ENCODE measurements at regions not wholly inside any gene's neighbourhood (a gene's known extent, or its start where the extent isn't known, plus 50 kb on each side); places are given as distances from the start of the nearest gene placed in this dataset.

DNA sequence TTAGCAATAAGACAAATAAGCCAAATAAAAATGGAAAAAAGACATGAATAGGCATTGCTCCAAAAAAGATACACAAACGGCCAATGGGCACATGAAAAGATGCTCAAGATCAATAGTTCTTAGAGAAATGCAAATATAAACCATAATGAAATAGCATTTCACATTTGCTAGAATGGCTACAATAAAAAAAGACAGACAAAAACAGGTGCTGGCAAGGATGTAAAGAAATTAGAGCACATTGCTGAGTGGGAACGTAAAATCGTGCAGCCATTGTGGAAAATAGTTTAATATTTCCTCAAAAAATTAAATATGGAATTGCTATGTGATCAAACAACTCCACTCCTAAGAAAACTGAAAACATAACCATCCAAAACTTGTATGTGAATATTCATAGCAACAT is 160.0 kb upstream of the SPATS2L start:
- Histone ChIP-seq H3K9me3 (peaks cover 3% of the 10 kb centered on the region; the same call in 1 of the 2 replicates), H3K36me3 (replicated peaks) (no peaks in the 10 kb centered on the region), H3K4me1 (no peaks in the 10 kb centered on the region), H3K27me3 (ENCODE audit: low read depth) (no peaks in the 10 kb centered on the region), H3K4me3 (no peak overlapping the region)
- in situ Hi-C loops (cut with MboI; ENCODE audit: low sequenced_read_pairs) = no loop called here
- no peak for DNase-seq (ENCODE audit: low spot score in 2 of 2)

DNA sequence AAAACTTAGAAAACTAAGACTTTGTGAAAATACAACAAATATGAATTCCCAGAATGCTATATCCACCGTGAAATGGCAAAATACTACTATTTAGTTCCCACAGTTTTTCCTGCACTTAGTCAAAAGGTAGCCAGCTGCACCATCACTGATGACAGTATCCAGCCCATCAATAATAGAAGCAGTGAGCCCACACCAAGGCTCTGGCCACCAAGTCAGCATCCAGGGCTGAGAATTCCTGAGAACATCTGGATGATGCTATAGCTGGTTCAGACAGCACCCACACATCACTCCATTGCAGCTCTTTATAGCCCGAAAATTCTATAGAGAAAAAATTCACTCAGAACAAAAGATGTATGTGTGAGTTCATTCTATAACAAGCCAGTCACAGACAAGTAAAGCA is 159.1 kb upstream of the SPATS2L start:
- H3K4me1 ChIP-seq = no peaks in the 10 kb centered on the region
- peaks cover 3% of the 10 kb centered on the region; the same call in 1 of the 2 replicates for H3K9me3 ChIP-seq
- no peak overlapping the region for H3K4me3 ChIP-seq
- H3K36me3 ChIP-seq (replicated peaks) = no peaks in the 10 kb centered on the region
- no peak for DNase-seq (ENCODE audit: low spot score in 2 of 2)
- in situ Hi-C loops (cut with MboI; ENCODE audit: low sequenced_read_pairs) = no loop called here
- H3K27me3 ChIP-seq (ENCODE audit: low read depth) = no peaks in the 10 kb centered on the region

DNA sequence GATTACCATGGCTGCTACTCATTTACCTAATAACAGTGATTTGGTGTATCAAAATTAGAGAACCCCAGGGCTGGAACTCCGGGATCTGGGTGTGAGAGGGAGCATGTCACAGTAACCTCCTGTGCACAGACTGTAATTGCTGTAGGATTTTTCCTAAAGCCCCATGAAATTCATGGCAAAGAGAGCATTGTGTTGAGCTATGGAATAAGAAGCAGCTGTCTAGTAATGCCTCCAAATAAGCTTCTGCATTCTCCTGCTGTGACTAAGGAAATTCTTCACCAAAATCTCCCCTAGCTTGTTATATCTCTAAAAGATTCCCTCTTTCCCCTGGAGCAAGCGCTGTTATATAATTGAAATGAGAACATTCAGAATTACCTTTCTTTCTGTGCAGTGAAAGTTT is 158.1 kb upstream of the SPATS2L start:
- Histone ChIP-seq H3K27me3 (ENCODE audit: low read depth) (no peaks in the 10 kb centered on the region), H3K36me3 (replicated peaks) (no peaks in the 10 kb centered on the region), H3K4me1 (no peaks in the 10 kb centered on the region), H3K4me3 (no peak overlapping the region), H3K9me3 (peaks cover 3% of the 10 kb centered on the region; the same call in 1 of the 2 replicates)
- in situ Hi-C loops (cut with MboI; ENCODE audit: low sequenced_read_pairs) = no loop called here
- no peak for DNase-seq (ENCODE audit: low spot score in 2 of 2)

DNA sequence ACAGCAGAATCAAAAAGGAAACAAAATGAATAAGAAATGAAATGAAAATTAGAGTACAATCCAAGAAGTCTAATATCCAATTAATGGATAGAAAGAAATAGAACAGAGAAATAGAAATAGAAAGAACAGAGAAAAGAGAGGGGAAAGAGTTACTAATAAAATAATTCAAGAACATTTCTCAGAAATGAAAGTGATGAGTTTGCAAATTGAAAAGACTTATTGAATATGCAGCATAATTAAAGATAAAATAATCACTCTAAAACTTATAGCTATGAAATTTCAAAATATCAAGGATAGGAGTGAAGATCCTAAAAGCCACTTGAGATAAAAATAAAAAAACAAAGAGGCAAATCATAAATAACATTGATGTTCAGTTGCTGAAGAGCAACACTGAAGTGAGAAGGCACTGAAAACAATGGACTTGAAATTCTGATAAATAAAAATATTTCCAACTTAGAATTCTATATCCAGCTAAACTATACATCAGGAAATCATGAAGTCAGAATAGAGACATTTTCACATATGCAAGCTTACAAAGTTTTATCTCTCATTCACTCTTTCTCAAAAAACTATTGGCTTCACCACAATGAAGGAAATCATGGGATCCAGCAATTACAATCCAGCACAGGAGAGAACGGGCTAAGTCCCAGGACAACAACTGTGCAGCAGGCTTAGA is 155.9 kb upstream of the SPATS2L start:
- DNase-seq (ENCODE audit: low spot score in 2 of 2) = no peak
- Histone ChIP-seq H3K4me1 (no peaks in the 10 kb centered on the region), H3K4me3 (no peak overlapping the region), H3K27me3 (ENCODE audit: low read depth) (no peaks in the 10 kb centered on the region), H3K9me3 (peaks cover 3% of the 10 kb centered on the region; the same call in 1 of the 2 replicates), H3K36me3 (replicated peaks) (no peaks in the 10 kb centered on the region)
- in situ Hi-C loops (cut with MboI; ENCODE audit: low sequenced_read_pairs) = no loop called here

DNA sequence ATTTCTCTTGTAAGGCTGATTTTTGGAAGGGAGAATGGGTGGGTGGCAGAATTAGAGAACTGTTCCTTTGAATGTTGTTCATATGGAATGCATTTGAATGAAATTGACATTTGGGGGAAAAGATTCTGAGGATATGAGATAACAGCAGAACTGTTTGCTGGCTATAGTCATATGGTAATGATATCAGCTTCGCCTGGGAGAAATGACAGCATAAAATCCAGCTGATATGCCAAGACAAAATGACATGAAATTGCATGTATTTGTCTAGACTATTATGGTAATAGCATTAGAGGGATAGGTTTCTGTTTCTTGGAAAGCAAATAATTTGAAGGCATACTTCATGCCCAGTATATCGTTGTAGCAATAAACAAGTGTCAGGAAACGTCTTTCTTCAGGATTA is 150.8 kb upstream of the SPATS2L start:
- no peaks in the 10 kb centered on the region for H3K4me1 ChIP-seq
- H3K4me3 ChIP-seq = no peak overlapping the region
- in situ Hi-C loops (cut with MboI; ENCODE audit: low sequenced_read_pairs) = no loop called here
- H3K27me3 ChIP-seq (ENCODE audit: low read depth) = 0 out of 2 replicates have a peak, but pooled peaks cover 3% of the 10 kb centered on the region
- DNase-seq (ENCODE audit: low spot score in 2 of 2) = no peak
- no peaks in the 10 kb centered on the region for H3K9me3 ChIP-seq
- H3K36me3 ChIP-seq (replicated peaks) = no peaks in the 10 kb centered on the region

DNA sequence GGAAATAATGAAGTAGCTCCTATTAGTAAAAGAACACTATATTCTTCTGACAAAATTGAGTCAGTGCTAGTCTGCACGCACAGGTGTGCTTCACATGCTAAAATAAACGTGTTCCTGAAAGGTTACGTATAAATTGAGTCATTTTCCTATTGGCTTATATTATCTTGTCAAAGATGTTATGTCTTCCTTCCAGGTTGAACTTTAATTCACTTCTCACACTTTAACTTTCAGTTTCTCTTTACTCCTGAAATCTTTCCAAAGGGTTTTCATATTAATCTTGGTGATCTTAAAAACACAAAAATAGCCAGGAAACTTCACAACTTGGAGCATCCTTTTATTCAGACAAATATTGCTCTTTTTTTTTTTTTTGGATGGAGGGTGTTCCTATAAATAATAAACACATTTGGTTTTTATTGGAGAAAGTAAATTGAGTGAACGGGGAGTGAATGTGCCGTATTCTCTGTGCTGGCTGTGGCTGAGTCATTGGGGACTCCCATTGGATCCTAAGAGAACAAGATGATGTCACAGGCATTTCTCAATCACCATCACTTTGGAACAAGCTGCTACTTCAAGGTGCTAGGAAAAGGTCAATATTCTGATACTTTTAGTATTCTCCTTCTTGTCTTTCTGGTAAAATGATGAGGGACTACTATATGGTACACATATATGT is 150.2 kb upstream of the SPATS2L start:
- no peak overlapping the region for H3K4me3 ChIP-seq
- in situ Hi-C loops (cut with MboI; ENCODE audit: low sequenced_read_pairs) = no loop called here
- H3K27me3 ChIP-seq (ENCODE audit: low read depth) = 0 out of 2 replicates have a peak, but pooled peaks cover 3% of the 10 kb centered on the region
- H3K4me1 ChIP-seq = no peaks in the 10 kb centered on the region
- DNase-seq (ENCODE audit: low spot score in 2 of 2) = no peak
- no peaks in the 10 kb centered on the region for H3K36me3 ChIP-seq (replicated peaks)
- H3K9me3 ChIP-seq = no peaks in the 10 kb centered on the region

DNA sequence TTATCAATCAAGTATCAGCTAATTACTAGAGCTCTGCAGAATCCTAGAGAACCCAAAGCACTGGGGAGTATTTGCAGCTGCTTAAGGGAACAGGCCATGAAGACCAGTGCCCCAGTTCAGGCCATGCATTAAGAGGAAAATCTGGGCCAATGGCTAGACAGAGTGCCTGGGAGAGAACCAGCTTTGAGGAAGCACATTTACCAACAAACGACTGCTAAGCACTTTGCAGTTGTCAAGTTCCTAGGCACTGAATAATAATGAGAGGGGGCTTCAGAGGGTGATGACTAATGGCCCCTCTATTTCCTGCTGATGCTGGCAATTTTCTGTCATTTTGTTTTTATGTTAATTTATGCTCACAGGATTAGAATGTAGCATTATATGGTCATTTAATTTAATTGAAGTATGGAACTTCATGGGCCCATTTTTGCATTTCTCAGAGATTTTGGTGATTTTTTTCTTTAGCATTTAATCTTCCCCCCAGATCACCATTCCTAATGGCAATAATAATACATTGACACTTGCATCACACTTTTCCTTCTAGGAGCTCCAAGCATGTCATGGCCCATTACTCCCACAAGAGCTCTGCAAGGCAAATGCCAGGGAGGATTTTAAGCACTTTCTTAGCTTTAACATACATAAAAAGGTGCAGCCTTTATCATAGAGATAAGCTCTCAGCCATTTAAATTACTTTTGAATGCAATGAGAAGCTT is 147.7 kb upstream of the SPATS2L start:
- Histone ChIP-seq H3K4me3 (no peak overlapping the region), H3K27me3 (ENCODE audit: low read depth) (0 out of 2 replicates have a peak, but pooled peaks cover 3% of the 10 kb centered on the region), H3K9me3 (no peaks in the 10 kb centered on the region), H3K4me1 (no peaks in the 10 kb centered on the region), H3K36me3 (replicated peaks) (no peaks in the 10 kb centered on the region)
- peak; percentile 9 to 17 for DNase-seq (ENCODE audit: low spot score in 2 of 2)
- in situ Hi-C loops (cut with MboI; ENCODE audit: low sequenced_read_pairs) = no loop called here

DNA sequence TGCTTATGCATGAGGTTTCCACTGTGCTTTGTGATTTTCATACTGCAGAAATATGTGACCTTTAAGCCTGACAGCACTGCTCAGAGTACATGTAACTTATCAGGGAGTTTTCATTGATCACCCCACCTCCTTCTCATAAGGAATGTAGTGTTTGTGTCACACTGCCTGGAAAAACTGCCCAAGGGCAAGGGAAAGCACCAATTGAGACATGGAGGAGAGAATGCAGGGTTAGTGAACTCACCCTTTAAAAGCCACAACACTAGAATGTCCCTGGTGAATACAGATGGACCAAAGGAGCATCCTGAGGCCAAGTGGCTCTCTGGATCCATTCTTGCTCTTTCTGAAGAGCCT is 147.2 kb upstream of the SPATS2L start:
- no peaks in the 10 kb centered on the region for H3K36me3 ChIP-seq (replicated peaks)
- no peak overlapping the region for H3K4me3 ChIP-seq
- H3K9me3 ChIP-seq = no peaks in the 10 kb centered on the region
- peak in 1 of 2 experiments; percentile 26 for DNase-seq (ENCODE audit: low spot score in 2 of 2)
- no peaks in the 10 kb centered on the region for H3K4me1 ChIP-seq
- H3K27me3 ChIP-seq (ENCODE audit: low read depth) = 0 out of 2 replicates have a peak, but pooled peaks cover 3% of the 10 kb centered on the region
- in situ Hi-C loops (cut with MboI; ENCODE audit: low sequenced_read_pairs) = no loop called here

DNA sequence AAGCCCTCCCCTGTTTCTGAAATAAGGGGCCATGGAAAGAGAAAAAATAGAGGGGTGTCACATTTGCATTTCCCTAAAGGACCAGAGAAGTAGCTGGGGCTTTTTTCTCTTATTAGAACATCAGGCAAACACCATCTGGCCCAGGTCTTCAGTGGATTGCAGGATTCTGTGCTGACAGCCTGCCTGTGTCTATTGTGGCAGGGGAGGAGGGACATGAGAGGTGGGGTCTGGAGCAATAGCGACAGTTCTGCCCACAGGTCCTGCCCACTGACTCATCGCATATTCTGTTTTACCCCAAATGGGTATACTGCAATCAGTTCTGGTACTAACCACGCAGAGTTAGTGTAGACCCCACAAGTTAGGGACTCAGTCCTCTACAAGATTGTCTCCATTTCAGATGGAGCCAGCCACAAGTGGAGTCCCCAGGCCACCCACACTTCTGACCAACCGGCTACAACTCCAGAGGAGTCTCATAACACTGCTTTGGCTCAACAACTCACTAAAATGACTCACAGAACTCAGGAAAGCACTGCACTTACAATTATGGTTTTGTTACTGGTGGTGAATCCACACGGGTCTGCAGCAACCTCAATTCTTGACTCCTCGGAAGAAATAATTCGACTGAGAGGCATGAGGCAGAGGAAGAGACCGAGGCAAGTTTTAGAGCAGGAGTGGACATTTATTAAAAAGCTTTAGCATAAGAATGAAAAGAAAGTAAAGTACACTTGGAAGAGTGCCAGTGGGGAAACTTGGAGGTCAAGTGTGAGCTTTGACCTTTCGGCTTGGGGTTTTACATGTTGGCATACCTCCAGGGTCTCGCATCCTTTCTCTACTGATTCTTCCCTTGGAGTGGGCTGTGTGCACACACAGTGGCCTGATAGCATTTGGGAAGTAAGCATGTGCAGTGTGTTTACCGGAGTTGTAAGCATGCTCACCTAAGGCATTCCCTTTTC is 146.4 kb upstream of the SPATS2L start:
- DNase-seq (ENCODE audit: low spot score in 2 of 2) = no peak
- Histone ChIP-seq H3K27me3 (ENCODE audit: low read depth) (0 out of 2 replicates have a peak, but pooled peaks cover 3% of the 10 kb centered on the region), H3K9me3 (no peaks in the 10 kb centered on the region), H3K4me1 (no peaks in the 10 kb centered on the region), H3K36me3 (replicated peaks) (no peaks in the 10 kb centered on the region), H3K4me3 (no peak overlapping the region)
- in situ Hi-C loops (cut with MboI; ENCODE audit: low sequenced_read_pairs) = no loop called here

DNA sequence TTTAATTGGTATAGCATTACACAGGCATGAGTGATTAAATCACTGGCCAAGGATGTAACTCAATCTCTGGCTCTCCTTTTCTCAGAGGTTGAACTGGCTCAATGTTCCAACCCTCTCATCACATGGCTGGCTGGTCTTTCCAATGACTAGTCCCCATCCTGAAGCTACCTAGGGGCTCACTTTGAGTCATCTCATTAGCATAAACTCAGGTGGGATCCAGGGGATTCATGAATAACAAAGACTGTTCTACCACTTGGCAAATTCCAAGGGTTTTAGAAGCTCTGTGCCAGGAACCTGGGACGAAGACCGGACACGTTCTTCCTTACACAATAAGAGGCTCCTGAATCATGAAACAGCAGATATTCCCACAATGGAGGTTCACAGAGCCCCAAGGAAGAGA is 145.0 kb upstream of the SPATS2L start:
- DNase-seq (ENCODE audit: low spot score in 2 of 2) = no peak
- Histone ChIP-seq H3K27me3 (ENCODE audit: low read depth) (0 out of 2 replicates have a peak, but pooled peaks cover 3% of the 10 kb centered on the region), H3K36me3 (replicated peaks) (no peaks in the 10 kb centered on the region), H3K4me3 (no peak overlapping the region), H3K9me3 (no peaks in the 10 kb centered on the region), H3K4me1 (no peaks in the 10 kb centered on the region)
- in situ Hi-C loops (cut with MboI; ENCODE audit: low sequenced_read_pairs) = no loop called here

DNA sequence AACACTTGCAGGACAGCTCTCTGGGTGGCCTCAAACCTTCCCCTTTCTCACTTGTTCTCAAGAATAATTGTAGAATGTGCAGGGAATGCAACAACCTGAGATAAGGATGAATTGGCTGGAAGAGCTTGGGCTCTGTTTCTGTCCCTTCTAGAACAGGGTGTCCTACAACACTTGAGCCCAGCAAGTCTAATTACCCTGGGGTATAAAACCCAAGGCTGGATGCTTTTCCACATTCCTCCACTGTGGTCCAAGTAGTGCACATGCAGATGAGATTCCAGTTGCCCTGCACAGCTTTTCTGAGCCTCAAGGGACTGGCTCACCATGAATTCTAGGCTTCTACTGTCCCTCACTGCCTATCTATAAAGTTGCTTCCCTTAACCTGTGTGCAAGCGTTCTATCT is 140.8 kb upstream of the SPATS2L start:
- Histone ChIP-seq H3K27me3 (ENCODE audit: low read depth) (no peaks in the 10 kb centered on the region), H3K9me3 (no peaks in the 10 kb centered on the region), H3K4me3 (no peak overlapping the region), H3K36me3 (replicated peaks) (no peaks in the 10 kb centered on the region), H3K4me1 (no peaks in the 10 kb centered on the region)
- no peak for DNase-seq (ENCODE audit: low spot score in 2 of 2)
- in situ Hi-C loops (cut with MboI; ENCODE audit: low sequenced_read_pairs) = no loop called here

DNA sequence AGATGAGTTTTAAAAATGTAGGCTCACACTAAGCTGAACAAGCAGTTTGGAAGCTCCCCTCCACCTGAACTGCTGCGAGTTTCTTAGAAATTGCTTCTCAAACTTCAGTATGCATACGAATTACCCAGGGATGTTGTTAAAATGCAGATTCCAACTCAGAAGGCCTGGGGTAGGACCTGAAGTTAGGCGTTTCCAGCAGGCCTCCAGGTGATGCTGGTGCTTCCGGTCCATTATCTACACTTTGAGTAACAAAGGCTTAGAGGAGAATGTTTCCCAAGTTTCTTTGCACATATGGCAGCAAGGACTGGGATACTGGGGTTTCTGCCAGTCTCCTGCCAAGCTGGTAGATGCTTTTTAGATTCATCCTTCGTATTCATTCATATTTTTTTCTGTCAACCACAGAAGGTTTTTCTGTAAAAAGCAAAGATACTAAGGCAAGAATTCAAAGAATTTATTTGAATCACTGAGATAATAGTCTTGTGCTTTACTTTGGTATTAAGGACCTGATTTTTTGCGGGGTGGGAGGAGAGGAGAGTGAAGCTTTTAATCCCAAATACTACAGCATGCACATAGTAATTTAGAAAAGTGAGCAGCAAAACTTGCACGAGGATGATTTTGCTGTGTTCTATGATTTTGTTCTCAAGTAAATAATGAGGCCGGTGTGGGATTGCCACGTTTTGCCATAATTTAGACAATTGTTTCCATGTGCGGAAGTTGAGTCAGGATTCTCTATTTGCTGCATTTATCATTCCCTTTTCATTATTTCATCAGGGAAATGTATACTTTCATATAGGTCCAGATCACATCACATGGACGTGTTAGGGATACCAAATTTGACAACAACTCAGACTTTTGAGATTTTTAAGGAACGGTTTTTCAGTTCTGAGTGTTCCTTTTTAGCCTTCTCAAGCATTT is 137.6 kb upstream of the SPATS2L start:
- no peaks in the 10 kb centered on the region for H3K36me3 ChIP-seq (replicated peaks)
- no peaks in the 10 kb centered on the region for H3K9me3 ChIP-seq
- DNase-seq (ENCODE audit: low spot score in 2 of 2) = no peak
- H3K27me3 ChIP-seq (ENCODE audit: low read depth) = no peaks in the 10 kb centered on the region
- no peaks in the 10 kb centered on the region for H3K4me1 ChIP-seq
- H3K4me3 ChIP-seq = no peak overlapping the region
- in situ Hi-C loops (cut with MboI; ENCODE audit: low sequenced_read_pairs) = no loop called here

Data from HAP-1 (cell line).